Hippocampal formation (tissue), 2 donors: ENCODE measurements at regions not wholly inside any gene's neighbourhood (a gene's known extent, or its start where the extent isn't known, plus 50 kb on each side); places are given as distances from the start of the nearest gene placed in this dataset.
"Not testable (repeated sequence)": the region's sequence is repeated elsewhere in the genome, so short reads cannot be mapped to it uniquely, and the experiment has no call there.

ENCODE experiments used
- DNase-seq, 2 donors: peaks; one replicate each; lab custom pipeline; 2025; lab: John Stamatoyannopoulos, UW

DNA sequence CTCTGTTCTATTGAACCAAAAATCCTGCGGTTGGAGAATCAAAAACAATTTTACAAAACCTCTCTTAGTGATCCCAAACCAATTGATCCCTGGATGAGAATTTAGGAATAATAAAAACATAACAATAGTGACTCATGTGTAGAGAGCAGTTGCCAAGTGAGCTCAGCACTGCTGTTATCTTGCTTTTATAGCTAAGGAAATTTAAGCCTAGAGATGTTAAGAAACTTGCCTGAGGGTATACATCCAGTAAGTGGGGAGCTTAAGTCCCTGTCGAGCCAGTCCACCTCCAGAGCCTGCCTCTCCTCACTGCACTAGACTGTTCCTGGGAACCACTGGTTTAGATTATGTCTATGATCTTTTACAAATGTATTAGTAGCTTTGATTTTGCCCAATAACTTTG is 358.4 kb upstream of the LMCD1 start:
- DNase-seq = no peak

DNA sequence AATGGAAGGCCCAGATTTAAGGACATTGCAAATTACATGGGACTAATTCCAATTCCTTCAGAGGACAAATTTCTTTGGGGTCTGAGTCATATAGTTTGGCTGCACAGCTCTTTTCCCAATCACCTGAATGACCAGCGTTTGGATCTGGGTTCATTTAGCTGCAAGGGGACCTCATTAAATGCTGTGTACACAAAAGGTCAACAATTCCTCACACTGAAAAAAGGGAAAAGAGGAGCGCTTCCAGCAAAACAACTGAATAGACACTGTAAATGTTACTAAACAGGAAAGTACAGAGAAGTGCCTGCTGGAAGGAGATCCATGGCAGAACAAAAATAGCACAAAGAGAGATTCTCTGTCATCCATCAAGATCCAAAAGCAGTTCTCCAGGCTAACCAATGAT is 356.0 kb upstream of the LMCD1 start:
- no peak for DNase-seq

DNA sequence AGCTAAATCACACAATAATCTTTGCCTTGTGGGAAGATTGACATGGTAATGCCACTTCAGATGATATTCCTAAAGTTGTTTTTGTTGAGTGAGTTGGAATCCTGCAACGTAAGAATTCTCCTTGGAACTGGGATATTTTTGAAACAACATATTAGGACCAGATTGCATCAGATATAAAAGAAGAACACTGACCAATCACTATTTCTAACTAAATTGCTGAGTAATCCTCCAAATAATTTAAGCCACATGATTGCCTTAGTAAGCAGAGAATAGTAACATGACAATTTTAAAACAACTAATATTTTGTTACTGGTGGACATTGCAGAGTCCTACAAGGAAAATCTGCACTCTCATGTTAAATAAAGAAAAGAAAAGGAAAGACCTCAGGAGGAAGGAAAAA is 353.9 kb upstream of the LMCD1 start:
- no peak for DNase-seq

GRCh38 chr3:8152821-8153418 is 348.7 kb upstream of the LMCD1 start:
- DNase-seq = no peak

- DNase-seq = no peak
Observed at GRCh38 chr3:8153800-8154199, 347.8 kb upstream of the LMCD1 start.

- no peak for DNase-seq
Observed at GRCh38 chr3:8154617-8155016, 347.0 kb upstream of the LMCD1 start.

- DNase-seq = no peak
Observed at GRCh38 chr3:8156138-8156537, 345.5 kb upstream of the LMCD1 start.

- DNase-seq = no peak
Observed at GRCh38 chr3:8156831-8157230, 344.8 kb upstream of the LMCD1 start.

GRCh38 chr3:8157640-8158039 is 344.0 kb upstream of the LMCD1 start:
- no peak for DNase-seq

- no peak for DNase-seq
Observed at GRCh38 chr3:8164145-8164544, 337.5 kb upstream of the LMCD1 start.

DNA sequence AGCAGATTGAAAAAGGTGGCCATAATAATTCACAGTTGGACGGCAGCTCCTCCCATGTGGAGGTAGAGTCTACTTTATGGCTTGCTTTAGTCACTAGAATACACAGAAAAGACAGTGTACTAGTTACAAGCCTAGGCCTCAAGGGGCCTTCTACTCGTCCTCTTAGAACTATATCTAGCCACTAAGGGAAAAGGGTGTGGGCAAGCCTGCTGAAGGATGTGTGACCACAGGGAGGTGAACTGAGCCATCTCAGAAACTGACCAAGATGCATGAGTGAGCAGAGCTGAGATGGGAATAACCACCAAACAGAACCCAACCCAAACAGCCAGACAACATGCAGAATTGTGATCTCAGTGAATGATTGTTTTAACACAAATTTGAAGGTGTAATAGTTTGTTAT is 335.6 kb upstream of the LMCD1 start:
- DNase-seq = no peak

GRCh38 chr3:8170971-8171508 is 330.6 kb upstream of the LMCD1 start:
- no peak for DNase-seq

DNA sequence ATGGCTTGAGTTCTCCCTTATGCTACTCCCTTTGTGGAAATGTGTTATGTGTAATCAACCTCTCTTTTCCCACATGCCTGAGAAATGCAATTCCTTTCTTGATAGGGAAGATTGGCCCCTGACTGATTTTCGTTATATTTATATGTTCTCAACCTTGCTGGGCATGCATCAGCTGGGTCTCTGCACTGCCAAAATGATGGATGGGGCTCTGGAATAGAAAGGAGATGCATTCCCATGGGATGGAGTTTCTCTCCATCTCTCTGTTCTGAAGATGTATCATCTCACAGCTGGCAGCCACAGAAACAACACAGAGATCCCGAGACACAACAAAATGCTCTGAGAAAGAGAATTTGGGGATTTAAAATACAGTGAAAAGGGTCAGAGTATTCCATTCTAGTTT is 327.7 kb upstream of the LMCD1 start:
- DNase-seq = no peak

DNA sequence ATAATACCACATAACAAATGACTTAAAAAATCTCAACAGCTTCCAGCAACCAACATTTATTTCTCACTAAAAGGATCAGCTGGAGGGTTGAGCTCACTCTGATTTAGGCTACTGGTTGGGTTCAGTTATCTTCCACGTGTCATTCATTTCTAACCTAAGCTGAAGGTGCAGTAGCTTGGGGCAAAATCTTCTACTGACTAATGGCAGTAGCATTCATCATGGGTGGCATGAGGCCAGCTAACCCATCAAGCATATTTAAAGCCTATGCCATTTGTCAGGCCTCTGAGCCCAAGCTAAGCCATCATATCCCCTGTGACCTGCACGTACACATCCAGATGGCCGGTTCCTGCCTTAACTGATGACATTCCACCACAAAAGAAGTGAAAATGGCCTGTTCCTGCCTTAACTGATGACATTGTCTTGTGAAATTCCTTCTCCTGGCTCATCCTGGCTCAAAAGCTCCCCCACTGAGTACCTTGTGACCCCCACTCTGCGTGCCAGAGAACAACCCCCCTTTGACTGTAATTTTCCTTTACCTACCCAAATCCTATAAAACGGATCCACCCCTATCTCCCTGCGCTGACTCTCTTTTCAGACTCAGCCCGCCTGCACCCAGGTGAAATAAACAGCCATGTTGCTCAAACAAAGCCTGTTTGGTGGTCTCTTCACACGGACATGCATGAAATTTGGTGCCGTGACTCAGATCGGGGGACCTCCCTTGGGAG is 324.7 kb upstream of the LMCD1 start:
- DNase-seq = not testable (repeated sequence)

DNA sequence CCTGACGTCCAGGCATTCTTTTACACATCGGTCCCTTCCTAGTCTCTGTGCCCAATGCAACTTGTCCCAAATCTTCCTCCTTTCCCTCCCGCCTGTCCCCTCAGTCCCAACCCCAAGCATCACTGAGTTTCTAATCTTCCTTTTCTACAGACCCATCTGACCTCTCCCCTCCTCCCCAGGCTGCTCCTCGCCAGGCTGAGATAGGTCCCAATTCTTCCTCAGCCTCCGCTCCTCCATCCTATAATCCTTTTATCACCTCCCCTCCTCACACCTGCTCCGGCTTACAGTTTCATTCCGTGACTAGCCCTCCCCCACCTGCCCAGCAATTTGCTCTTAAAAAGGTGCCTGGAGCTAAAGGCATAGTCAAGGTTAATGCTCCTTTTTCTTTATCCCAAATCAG is 323.1 kb upstream of the LMCD1 start:
- not testable (repeated sequence) for DNase-seq

GRCh38 chr3:8182904-8183303 is 318.7 kb upstream of the LMCD1 start:
- no peak for DNase-seq

DNA sequence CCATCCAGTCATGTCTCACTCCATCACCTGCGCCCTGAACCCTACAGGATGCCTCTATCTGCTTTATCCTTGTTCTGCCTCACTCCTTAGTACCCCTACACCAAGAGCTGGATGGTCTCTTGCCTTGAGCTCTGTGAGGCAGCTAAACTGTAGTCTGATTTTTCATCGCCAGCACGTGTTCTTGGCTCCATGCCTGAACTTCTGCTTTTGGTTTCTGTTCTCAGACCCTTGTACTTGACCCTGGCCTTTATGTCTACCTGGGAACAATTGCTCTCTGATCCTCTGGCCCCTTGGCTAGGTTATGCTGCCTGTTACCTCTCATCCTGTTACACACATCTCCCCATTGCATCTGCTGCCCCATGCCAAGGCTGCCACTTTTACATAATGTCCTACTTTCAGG is 318.0 kb upstream of the LMCD1 start:
- DNase-seq = no peak

- DNase-seq = no peak
Observed at GRCh38 chr3:8186213-8186612, 315.4 kb upstream of the LMCD1 start.

GRCh38 chr3:8187996-8188395 is 313.6 kb upstream of the LMCD1 start:
- DNase-seq = no peak

GRCh38 chr3:8189051-8189450 is 312.6 kb upstream of the LMCD1 start:
- no peak for DNase-seq

DNA sequence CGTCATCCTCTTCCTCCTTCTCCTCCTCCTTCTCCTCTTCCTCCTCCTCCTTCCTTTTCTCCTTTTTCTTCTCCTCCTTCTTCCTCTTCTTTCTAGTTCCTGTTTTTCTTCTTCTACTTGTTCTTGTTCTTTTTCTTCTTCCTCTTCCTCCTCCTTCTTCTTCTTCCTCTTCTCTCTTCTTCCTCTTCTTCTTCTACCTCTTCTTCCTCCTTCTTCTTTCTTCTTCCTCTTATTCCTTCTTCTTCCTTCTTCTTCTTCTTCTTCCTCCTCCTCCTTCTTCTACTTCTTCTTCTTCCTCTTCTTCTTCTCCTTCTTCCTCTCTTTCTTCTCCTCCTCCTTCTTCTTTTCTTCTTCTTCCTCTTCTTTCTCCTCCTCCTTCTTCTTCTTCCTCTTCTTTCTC is 310.2 kb upstream of the LMCD1 start:
- no peak for DNase-seq

DNA sequence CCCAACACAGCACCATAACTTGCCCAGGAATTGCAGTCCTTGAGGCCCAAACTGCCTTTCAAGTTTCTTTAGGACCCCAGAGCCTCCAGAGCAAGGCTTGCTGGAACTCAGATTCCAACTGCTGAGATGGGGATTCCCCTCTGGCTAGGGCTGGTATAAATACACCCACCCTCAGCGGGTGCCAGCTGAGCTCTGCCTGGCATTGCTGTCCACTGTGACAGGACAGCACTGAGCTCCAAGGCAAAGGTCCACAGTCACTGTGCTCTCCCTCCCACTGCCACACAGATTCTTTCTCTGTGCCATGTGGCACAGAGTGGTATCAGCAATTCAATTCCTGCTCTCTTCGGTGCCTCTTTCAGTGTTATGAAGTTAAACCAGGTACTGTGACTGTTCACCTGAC is 304.2 kb upstream of the LMCD1 start:
- no peak for DNase-seq

GRCh38 chr3:8198605-8199004 is 303.0 kb upstream of the LMCD1 start:
- no peak for DNase-seq

DNA sequence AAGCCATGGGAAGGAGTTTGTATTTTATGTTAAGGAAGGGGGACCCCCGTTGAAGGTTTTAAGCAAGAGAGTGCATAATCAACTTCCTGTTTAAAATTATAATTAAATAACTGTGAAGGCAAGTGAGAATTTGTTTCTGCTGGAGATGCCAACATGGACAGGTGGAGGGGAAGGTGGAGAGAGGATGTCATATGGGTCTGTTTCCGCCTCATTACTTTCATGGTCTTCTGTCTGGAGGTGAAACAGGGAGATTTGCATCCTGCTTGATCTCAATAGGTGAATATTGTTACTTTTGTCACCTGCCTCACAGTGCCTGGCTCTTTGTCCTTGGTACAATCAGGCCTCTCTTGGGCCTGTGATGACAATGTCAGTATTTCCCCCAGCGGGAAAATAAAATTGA is 300.6 kb upstream of the LMCD1 start:
- DNase-seq = no peak
